GM23338 (cell line): ENCODE measurements at regions not wholly inside any gene's neighbourhood (a gene's known extent, or its start where the extent isn't known, plus 50 kb on each side); places are given as distances from the start of the nearest gene placed in this dataset.

Experiments
- ATAC-seq: fragments of 200-7000 bp; cut with Tn5 transposase; 3 replicates; pipeline ENCODE4 v1.9.1; 2020
- DNase-seq: peaks from one replicate; pipeline ENCODE4 v3.0.0-alpha.2; 2015; ENCODE audit warnings: low spot score
- H2AFZ ChIP-seq: fragments of 200-600 bp; sonication (generic); 2 replicates; pipeline ENCODE4 v1.8.0; 2016; ENCODE audit warnings: antibody characterized with exemption, mild to moderate bottlenecking, moderate library complexity
- H3F3A ChIP-seq: fragments of 200-600 bp; sonication (generic); replicated peaks from 2 replicates; pipeline ENCODE4 v1.8.0; 2017; ENCODE audit warnings: antibody characterized with exemption, mixed run types, low read depth
- H3K27ac ChIP-seq: fragments of 200-600 bp; sonication (generic); 2 replicates; pipeline ENCODE4 v1.6.1; 2016; ENCODE audit warnings: low read depth
- H3K27me3 ChIP-seq: fragments of 200-600 bp; sonication (generic); 2 replicates; pipeline ENCODE4 v1.8.0; 2016; ENCODE audit warnings: mild to moderate bottlenecking, mixed run types, moderate library complexity; ENCODE audit not compliant: insufficient read depth
- H3K36me3 ChIP-seq: fragments of 200-600 bp; sonication (generic); 2 replicates; pipeline ENCODE4 v1.8.0; 2016; ENCODE audit warnings: mild to moderate bottlenecking; ENCODE audit not compliant: insufficient read depth
- H3K4me1 ChIP-seq: fragments of 200-600 bp; sonication (generic); 2 replicates; pipeline ENCODE4 v1.8.0; 2016; ENCODE audit warnings: mild to moderate bottlenecking, moderate library complexity; ENCODE audit not compliant: insufficient read depth
- H3K4me2 ChIP-seq: fragments of 200-600 bp; sonication (generic); 2 replicates; pipeline ENCODE4 v1.7.1; 2017; ENCODE audit warnings: mixed run types
- H3K4me3 ChIP-seq: fragments of 200-600 bp; sonication (generic); 2 replicates; pipeline ENCODE4 v1.6.1; 2016; ENCODE audit warnings: mixed run types
- H3K79me2 ChIP-seq: fragments of 200-600 bp; sonication (generic); replicated peaks from 2 replicates; pipeline ENCODE4 v1.8.0; 2017; ENCODE audit warnings: mild to moderate bottlenecking; ENCODE audit not compliant: insufficient read depth
- H3K9me2 ChIP-seq: fragments of 200-600 bp; sonication (generic); 2 replicates; pipeline ENCODE4 v1.8.0; 2017; ENCODE audit not compliant: insufficient read depth
- H4K20me1 ChIP-seq: fragments of 200-600 bp; sonication (generic); replicated peaks from 2 replicates; pipeline ENCODE4 v1.8.0; 2017; ENCODE audit warnings: mild to moderate bottlenecking; ENCODE audit not compliant: insufficient read depth
- H3K27ac Mint-ChIP-seq: 2 replicates; pipeline ENCODE4 v1.8.0; 2020; ENCODE audit warnings: inconsistent platforms, mild to moderate bottlenecking, moderate library complexity, mixed read lengths
- H3K27me3 Mint-ChIP-seq: 3 replicates; pipeline ENCODE4 v1.8.0; 2022; ENCODE audit warnings: low read depth, mild to moderate bottlenecking, moderate library complexity, mixed read lengths, inconsistent platforms; ENCODE audit not compliant: insufficient read depth, poor library complexity
- H3K36me3 Mint-ChIP-seq: 3 replicates; pipeline ENCODE4 v1.8.0; 2021; ENCODE audit warnings: low read depth, mild to moderate bottlenecking, inconsistent platforms, moderate library complexity, mixed read lengths
- H3K4me1 Mint-ChIP-seq: 3 replicates; pipeline ENCODE4 v1.8.0; 2020; ENCODE audit warnings: mild to moderate bottlenecking, inconsistent platforms, mixed read lengths
- H3K4me3 Mint-ChIP-seq: 3 replicates; pipeline ENCODE4 v1.8.0; 2021; ENCODE audit warnings: moderate library complexity, mild to moderate bottlenecking, inconsistent platforms, mixed read lengths
- H3K9me3 Mint-ChIP-seq: 3 replicates; pipeline ENCODE4 v1.8.0; 2020; ENCODE audit warnings: moderate library complexity, mild to moderate bottlenecking, inconsistent platforms, mixed read lengths
- EZH2 ChIP-seq: fragments of 200-600 bp; sonication (generic); IDR thresholded peaks from one replicate; pipeline ENCODE4 v1.8.0; 2017; ENCODE audit warnings: antibody characterized with exemption, mild to moderate bottlenecking, low read depth; ENCODE audit not compliant: unreplicated experiment
- TF ChIP-seq, protein P1 (sequence below): fragments of 250-450 bp; sonication (Bioruptor Pico); IDR thresholded peaks from 2 replicates; pipeline ENCODE4 v1.5.0; 2020; ENCODE audit warnings: mild to moderate bottlenecking, moderate library complexity
- TF ChIP-seq, protein P2 (sequence below), 2 experiments: fragments of 200-600 bp in 1 of 2; sonication (generic) in 1 of 2; conservative IDR thresholded peaks; 2 replicates each; pipeline versions ENCODE4 v1.5.1 to v1.6.1; 2016 to 2017; ENCODE audit warnings: antibody characterized with exemption in 2 of 2, low read depth in 2 of 2, mild to moderate bottlenecking in 2 of 2, moderate library complexity in 1 of 2

DNA sequence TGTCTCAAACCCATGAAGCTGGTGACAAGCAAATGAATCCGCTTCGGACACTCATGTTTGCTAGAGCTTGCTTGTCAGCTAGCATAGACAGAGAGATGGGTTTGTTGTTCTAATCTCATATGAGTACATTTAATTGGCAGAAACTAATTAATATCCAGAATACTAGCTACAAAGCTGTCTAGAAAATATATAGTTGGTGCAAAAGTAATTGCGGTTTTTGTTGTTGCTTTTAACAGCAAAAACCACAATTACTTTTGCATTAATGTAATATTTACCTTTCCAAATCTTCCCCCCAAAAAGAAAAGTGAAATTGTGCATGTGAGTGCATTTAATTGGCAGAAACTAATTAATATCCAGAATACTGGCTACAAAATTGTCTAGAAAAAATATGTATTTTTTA is 1115.2 kb downstream of the TDRD15 start (continued):
- TF ChIP-seq, protein P1, sequence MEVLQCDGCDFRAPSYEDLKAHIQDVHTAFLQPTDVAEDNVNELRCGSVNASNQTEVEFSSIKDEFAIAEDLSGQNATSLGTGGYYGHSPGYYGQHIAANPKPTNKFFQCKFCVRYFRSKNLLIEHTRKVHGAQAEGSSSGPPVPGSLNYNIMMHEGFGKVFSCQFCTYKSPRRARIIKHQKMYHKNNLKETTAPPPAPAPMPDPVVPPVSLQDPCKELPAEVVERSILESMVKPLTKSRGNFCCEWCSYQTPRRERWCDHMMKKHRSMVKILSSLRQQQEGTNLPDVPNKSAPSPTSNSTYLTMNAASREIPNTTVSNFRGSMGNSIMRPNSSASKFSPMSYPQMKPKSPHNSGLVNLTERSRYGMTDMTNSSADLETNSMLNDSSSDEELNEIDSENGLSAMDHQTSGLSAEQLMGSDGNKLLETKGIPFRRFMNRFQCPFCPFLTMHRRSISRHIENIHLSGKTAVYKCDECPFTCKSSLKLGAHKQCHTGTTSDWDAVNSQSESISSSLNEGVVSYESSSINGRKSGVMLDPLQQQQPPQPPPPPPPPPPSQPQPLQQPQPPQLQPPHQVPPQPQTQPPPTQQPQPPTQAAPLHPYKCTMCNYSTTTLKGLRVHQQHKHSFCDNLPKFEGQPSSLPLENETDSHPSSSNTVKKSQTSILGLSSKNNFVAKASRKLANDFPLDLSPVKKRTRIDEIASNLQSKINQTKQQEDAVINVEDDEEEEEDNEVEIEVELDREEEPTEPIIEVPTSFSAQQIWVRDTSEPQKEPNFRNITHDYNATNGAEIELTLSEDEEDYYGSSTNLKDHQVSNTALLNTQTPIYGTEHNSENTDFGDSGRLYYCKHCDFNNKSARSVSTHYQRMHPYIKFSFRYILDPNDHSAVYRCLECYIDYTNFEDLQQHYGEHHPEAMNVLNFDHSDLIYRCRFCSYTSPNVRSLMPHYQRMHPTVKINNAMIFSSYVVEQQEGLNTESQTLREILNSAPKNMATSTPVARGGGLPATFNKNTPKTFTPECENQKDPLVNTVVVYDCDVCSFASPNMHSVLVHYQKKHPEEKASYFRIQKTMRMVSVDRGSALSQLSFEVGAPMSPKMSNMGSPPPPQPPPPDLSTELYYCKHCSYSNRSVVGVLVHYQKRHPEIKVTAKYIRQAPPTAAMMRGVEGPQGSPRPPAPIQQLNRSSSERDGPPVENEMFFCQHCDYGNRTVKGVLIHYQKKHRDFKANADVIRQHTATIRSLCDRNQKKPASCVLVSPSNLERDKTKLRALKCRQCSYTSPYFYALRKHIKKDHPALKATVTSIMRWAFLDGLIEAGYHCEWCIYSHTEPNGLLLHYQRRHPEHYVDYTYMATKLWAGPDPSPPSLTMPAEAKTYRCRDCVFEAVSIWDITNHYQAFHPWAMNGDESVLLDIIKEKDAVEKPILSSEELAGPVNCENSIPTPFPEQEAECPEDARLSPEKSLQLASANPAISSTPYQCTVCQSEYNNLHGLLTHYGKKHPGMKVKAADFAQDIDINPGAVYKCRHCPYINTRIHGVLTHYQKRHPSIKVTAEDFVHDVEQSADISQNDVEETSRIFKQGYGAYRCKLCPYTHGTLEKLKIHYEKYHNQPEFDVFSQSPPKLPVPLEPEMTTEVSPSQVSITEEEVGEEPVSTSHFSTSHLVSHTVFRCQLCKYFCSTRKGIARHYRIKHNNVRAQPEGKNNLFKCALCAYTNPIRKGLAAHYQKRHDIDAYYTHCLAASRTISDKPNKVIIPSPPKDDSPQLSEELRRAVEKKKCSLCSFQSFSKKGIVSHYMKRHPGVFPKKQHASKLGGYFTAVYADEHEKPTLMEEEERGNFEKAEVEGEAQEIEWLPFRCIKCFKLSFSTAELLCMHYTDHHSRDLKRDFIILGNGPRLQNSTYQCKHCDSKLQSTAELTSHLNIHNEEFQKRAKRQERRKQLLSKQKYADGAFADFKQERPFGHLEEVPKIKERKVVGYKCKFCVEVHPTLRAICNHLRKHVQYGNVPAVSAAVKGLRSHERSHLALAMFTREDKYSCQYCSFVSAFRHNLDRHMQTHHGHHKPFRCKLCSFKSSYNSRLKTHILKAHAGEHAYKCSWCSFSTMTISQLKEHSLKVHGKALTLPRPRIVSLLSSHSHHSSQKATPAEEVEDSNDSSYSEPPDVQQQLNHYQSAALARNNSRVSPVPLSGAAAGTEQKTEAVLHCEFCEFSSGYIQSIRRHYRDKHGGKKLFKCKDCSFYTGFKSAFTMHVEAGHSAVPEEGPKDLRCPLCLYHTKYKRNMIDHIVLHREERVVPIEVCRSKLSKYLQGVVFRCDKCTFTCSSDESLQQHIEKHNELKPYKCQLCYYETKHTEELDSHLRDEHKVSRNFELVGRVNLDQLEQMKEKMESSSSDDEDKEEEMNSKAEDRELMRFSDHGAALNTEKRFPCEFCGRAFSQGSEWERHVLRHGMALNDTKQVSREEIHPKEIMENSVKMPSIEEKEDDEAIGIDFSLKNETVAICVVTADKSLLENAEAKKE (CRISPR knock-in tag): no peak
- TF ChIP-seq, protein P2, sequence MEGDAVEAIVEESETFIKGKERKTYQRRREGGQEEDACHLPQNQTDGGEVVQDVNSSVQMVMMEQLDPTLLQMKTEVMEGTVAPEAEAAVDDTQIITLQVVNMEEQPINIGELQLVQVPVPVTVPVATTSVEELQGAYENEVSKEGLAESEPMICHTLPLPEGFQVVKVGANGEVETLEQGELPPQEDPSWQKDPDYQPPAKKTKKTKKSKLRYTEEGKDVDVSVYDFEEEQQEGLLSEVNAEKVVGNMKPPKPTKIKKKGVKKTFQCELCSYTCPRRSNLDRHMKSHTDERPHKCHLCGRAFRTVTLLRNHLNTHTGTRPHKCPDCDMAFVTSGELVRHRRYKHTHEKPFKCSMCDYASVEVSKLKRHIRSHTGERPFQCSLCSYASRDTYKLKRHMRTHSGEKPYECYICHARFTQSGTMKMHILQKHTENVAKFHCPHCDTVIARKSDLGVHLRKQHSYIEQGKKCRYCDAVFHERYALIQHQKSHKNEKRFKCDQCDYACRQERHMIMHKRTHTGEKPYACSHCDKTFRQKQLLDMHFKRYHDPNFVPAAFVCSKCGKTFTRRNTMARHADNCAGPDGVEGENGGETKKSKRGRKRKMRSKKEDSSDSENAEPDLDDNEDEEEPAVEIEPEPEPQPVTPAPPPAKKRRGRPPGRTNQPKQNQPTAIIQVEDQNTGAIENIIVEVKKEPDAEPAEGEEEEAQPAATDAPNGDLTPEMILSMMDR (conservative IDR thresholded peaks at IDR 0.05; ENCODE audit: low read depth in 2 of 2): no peak

DNA sequence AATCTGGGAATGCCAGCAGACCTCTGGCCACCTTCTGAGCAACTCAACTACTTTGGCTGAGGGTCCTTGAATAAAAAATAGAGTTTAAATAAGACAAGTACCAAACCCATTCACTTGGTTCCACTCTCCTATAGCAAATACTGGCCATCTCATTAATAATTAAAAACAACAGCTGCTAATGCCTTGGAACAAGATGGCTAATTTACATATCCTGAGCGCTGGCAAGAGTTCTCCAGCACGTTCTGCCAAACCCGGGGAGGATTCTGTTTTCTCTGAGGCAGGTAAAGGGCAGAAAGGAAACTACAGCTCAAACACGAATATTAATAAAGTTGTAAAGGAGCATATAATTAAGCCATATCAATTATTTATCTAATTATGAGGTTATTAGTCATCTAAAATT is 1123.7 kb downstream of the TDRD15 start:
- H3K9me3 Mint-ChIP-seq: no peaks in the 10 kb centered on the region
- no peaks in the 10 kb centered on the region for H4K20me1 ChIP-seq
- no peaks in the 10 kb centered on the region; the same call in 1 of the 2 replicates for H3K4me1 ChIP-seq
- no peak overlapping the region for H3K4me3 ChIP-seq
- DNase-seq (no peak), ATAC-seq (no peak)
- H3K36me3 Mint-ChIP-seq: no peaks in the 10 kb centered on the region
- H3K27ac Mint-ChIP-seq: no peak overlapping the region
- no peaks in the 10 kb centered on the region for H3K9me2 ChIP-seq
- H3F3A ChIP-seq: no peaks in the 10 kb centered on the region
- no peaks in the 10 kb centered on the region for H3K27me3 ChIP-seq
- TF ChIP-seq, protein P2 (conservative IDR thresholded peaks at IDR 0.05; ENCODE audit: low read depth in 2 of 2): no peak
- no peak for TF ChIP-seq EZH2
- TF ChIP-seq, protein P1 (CRISPR knock-in tag): no peak
- H3K36me3 ChIP-seq: no peaks in the 10 kb centered on the region; the same call in 1 of the 2 replicates
- H3K4me3 Mint-ChIP-seq: no peak overlapping the region
- H3K27me3 Mint-ChIP-seq: no peaks in the 10 kb centered on the region
- H3K79me2 ChIP-seq: no peaks in the 10 kb centered on the region
- H3K4me2 ChIP-seq: no peak overlapping the region
- H3K27ac ChIP-seq: no peak overlapping the region
- H3K4me1 Mint-ChIP-seq: peaks cover 5% of the 10 kb centered on the region; the same call in 2 of the 3 replicates
- no peak overlapping the region for H2AFZ ChIP-seq
